Naive thymus-derived CD8-positive, alpha-beta T cell (primary cell): ENCODE measurements at regions not wholly inside any gene's neighbourhood (a gene's known extent, or its start where the extent isn't known, plus 50 kb on each side); places are given as distances from the start of the nearest gene placed in this dataset.
A peak's percentile ranks its signal among the peaks of the same experiment; 100 is the strongest.
"Not testable (repeated sequence)": the region's sequence is repeated elsewhere in the genome, so short reads cannot be mapped to it uniquely, and the experiment has no call there.

ENCODE experiments used
- ATAC-seq, 2 donors: fragments of 150-1000 bp; cut with Tn5 transposase in 1 of 2; sonication (Bioruptor Pico), chemical (Tn5 transposase) in 1 of 2; 1 replicate in 1 of 2; 2 replicates in 1 of 2; pipeline ENCODE4 v1.10.0; 2021; ENCODE audit warnings: mild to moderate bottlenecking in 2 of 2, moderate library complexity in 2 of 2
- POLR2A ChIA-PET: fragments of 350-600 bp; sonication (Branson Sonifier 250); formaldehyde crosslinking; loops from one replicate; lab custom pipeline; 2021; ENCODE audit warnings: antibody characterized with exemption; lab: Charles Lee
- DNase-seq, 10 donors: peaks; one replicate each; pipeline versions ENCODE4 v3.0.0 to v3.0.0-alpha.2; 2020 to 2022
- H3K27ac Mint-ChIP-seq, 10 donors: one replicate each; pipeline ENCODE4 v1.8.0; 2020 to 2022; ENCODE audit warnings: mild to moderate bottlenecking in 10 of 10, mixed read lengths in 10 of 10, moderate library complexity in 4 of 10, inconsistent platforms in 1 of 10
- H3K27me3 Mint-ChIP-seq, 5 donors: one replicate each; pipeline ENCODE4 v1.8.0; 2021 to 2022; ENCODE audit warnings: mixed read lengths in 5 of 5
- H3K36me3 Mint-ChIP-seq, 3 donors: one replicate each; pipeline ENCODE4 v1.8.0; 2020 to 2022; ENCODE audit warnings: mixed read lengths in 3 of 3, mild to moderate bottlenecking in 2 of 3, inconsistent platforms in 1 of 3
- H3K4me1 Mint-ChIP-seq, 4 donors: one replicate each; pipeline ENCODE4 v1.8.0; 2021 to 2022; ENCODE audit warnings: mixed read lengths in 4 of 4
- H3K4me3 Mint-ChIP-seq, 10 donors: one replicate each; pipeline ENCODE4 v1.8.0; 2020 to 2022; ENCODE audit warnings: mild to moderate bottlenecking in 10 of 10, mixed read lengths in 10 of 10, moderate library complexity in 6 of 10, inconsistent platforms in 1 of 10
- H3K9me3 Mint-ChIP-seq, 9 donors: one replicate each; pipeline ENCODE4 v1.8.0; 2020 to 2022; ENCODE audit warnings: mixed read lengths in 9 of 9, mild to moderate bottlenecking in 3 of 9, inconsistent platforms in 1 of 9, moderate library complexity in 1 of 9

DNA sequence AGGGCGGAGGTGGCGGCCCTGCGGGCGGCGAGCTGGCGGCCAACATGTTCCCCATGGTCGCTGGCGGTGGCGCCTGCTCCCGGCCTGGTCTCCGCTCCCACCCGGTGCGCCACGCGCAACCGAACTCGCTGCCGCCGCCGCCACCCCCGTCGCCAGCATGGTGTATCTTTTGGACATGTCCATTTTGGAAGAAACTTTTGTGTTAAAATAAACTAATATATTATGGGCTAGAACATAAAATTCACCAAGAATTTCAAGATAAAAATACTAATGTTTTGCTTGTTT, 165.5 kb downstream of the POTEM start:
- H3K4me3 Mint-ChIP-seq, POLR2A ChIA-PET, H3K36me3 Mint-ChIP-seq, DNase-seq, H3K9me3 Mint-ChIP-seq, ATAC-seq, H3K27me3 Mint-ChIP-seq, H3K4me1 Mint-ChIP-seq, H3K27ac Mint-ChIP-seq: not testable (repeated sequence)

DNA sequence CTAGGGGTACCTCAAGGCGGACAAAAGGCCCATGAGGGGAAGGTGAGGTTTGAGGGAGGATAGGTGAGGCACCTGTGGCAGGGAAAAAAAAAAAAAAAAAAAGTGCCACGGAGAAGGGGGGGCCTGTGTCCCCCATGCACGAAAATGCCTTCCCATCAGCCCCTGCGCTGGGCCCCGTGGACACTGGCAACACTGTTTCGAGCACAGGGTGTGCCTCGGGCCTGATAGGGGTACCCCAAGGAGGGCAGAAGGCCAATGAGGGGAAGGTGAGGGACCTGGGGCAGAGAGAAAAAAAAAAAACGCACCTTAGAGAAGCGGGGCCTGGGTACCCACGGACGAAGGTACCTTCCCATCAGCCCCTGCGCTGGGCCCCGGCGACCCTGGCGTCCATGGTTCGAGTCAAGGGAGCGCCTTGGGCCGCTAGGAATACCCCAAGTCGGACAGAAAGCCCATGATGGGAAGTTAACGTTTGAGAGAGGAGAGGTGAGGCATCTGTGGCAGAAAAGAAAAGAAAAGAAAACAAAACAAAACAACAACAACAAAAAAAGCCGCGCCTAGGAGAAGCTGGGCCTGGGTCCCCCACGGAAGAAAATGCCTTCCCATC, 190.0 kb downstream of the POTEM start:
- ATAC-seq, H3K9me3 Mint-ChIP-seq: not testable (repeated sequence)

DNA sequence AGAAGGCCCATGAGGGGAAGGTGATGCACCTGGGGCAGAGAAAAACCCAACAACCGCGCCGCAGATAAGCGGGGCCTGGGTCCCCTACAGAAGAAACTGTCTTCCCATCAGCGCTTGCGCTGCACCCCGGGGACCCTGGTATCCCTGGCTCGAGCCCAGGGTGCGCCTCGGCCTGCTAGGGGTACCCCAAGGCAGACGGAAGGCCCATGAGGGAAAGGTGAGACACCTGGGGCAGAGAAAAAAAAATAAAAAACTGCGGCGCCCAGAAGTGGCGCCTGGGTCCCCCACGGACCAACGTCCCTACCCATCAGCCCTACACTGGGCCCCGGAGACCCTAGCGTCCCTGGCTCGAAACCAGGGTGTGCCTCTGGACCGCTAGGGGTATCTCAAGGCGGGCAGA, 190.8 kb downstream of the POTEM start:
- H3K27ac Mint-ChIP-seq, H3K27me3 Mint-ChIP-seq, H3K9me3 Mint-ChIP-seq, H3K36me3 Mint-ChIP-seq, POLR2A ChIA-PET, H3K4me3 Mint-ChIP-seq, H3K4me1 Mint-ChIP-seq, ATAC-seq, DNase-seq: not testable (repeated sequence)

More for the DNA sequence above, 190.0 kb downstream of the POTEM start:
- H3K36me3 Mint-ChIP-seq, H3K4me1 Mint-ChIP-seq, H3K27ac Mint-ChIP-seq, H3K27me3 Mint-ChIP-seq, H3K4me3 Mint-ChIP-seq, DNase-seq, POLR2A ChIA-PET: not testable (repeated sequence)

DNA sequence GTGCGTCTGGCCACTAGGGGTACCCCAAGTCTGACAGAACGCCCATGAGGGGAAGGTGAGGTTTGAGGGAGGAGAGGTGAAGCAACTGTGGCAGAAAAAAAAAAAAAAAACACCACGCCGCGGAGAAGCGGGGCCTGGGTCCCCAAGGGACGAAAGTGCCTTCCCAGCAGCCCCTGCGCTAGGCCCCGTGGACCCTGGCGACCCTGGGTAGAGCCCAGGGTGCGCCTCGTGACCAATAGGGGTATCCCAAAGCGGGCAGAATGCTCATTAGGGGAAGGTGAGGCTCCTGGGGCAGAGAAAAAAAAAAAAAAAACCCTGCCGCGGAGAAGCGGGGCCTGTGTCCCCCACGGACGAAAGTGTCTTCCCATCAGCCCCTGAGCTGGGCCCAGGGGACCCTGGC, 191.4 kb downstream of the POTEM start:
- H3K27me3 Mint-ChIP-seq, DNase-seq, POLR2A ChIA-PET, ATAC-seq, H3K4me3 Mint-ChIP-seq, H3K27ac Mint-ChIP-seq, H3K4me1 Mint-ChIP-seq, H3K36me3 Mint-ChIP-seq, H3K9me3 Mint-ChIP-seq: not testable (repeated sequence)

DNA sequence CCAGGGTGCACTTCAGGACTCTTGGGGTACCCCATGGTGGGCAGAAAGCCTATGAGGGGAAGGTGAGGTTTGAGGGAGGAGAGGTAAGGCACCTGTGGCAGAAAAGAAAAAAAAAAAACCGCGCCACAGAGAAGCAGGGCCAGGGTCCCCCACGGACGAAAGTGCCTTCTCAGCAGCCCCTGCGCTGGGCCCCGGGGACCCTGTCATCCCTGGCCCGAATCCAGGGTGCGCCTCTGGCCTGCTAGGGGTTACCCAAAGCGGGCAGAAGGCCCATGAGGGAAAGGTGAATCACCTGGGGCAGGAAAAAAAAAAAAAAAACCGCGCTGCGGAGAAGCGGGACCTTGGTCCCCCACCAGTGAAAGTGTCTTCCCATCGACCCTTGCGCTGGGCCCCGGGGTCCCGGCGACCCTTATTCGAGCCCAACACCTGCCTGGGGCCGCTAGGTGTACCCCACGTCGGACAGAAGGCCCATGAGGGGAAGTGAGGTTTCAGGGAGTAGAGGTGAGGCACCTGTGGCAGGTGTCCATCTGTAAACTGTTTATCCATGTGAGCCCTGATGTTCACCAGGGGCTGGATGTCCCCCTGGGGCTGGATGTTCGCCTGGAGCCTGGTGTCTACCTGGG, 191.9 kb downstream of the POTEM start:
- ATAC-seq, POLR2A ChIA-PET: not testable (repeated sequence)

DNA sequence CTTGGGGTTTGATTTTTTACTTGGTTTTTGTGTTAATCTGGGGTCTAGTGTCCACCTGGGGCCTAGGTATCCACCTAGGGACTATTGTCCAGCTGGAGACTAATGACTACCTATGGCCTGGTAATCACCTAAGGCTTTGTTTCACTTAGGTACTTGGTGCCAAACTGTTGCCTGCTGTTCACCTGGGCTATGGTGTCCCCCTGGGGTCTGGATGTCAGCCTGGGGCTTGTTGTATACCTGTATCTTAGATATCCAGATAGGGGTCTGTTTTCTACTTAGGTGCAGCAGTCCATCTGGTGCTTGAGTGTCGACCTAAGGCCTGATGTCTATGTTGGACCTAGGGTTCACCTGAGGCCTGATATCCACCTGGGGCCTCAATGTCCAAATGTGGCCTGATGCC, 193.1 kb downstream of the POTEM start:
- POLR2A ChIA-PET, H3K4me1 Mint-ChIP-seq, H3K27me3 Mint-ChIP-seq: not testable (repeated sequence)

More for the DNA sequence above, 191.9 kb downstream of the POTEM start:
- not testable (repeated sequence) for H3K36me3 Mint-ChIP-seq, H3K27me3 Mint-ChIP-seq, H3K27ac Mint-ChIP-seq, H3K4me1 Mint-ChIP-seq, DNase-seq, H3K9me3 Mint-ChIP-seq, H3K4me3 Mint-ChIP-seq

DNA sequence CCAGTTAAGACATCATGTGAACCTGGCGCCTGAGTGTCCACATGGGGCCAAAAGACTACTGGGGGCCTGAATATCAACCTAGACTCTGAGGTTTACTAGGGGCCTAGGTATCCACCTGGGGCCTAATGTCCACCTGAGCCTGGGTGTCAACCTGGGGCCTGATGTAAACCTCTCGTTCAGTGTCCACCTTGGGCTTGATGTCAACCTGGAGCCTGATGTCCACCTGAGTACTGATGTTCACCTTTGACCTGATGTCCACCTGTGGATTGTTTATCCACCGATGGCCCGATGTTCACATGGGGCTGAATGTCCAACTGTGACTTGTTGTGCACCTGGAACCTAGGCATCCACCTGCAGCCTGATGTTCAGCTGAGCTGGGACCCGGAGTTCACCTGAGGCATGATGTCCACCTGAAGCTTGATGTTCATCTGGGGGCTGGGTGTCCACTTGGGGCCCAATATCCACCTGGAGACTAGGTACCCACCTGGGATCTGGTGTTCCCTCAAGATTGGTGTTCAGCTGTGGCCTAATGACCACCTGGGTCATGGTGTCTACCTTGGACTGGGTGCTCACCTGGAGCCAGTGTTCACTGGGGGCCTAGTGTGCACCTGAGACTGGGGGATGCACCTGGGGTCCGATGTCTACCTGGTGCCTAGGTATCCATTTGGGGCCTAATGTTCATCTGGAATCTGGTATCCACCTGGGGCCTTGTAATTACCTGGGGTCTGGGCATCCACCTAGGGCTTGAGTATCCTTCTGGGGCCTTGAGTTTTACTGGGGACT, 194.2 kb downstream of the POTEM start:
- H3K27me3 Mint-ChIP-seq, H3K4me1 Mint-ChIP-seq, ATAC-seq, H3K4me3 Mint-ChIP-seq, H3K9me3 Mint-ChIP-seq, H3K36me3 Mint-ChIP-seq, POLR2A ChIA-PET, H3K27ac Mint-ChIP-seq: not testable (repeated sequence)
- DNase-seq = peak in 2 of 10 donors; percentile 31 to 60

More for the DNA sequence above, 193.1 kb downstream of the POTEM start:
- not testable (repeated sequence) for ATAC-seq, H3K27ac Mint-ChIP-seq, H3K9me3 Mint-ChIP-seq, DNase-seq, H3K36me3 Mint-ChIP-seq, H3K4me3 Mint-ChIP-seq

DNA sequence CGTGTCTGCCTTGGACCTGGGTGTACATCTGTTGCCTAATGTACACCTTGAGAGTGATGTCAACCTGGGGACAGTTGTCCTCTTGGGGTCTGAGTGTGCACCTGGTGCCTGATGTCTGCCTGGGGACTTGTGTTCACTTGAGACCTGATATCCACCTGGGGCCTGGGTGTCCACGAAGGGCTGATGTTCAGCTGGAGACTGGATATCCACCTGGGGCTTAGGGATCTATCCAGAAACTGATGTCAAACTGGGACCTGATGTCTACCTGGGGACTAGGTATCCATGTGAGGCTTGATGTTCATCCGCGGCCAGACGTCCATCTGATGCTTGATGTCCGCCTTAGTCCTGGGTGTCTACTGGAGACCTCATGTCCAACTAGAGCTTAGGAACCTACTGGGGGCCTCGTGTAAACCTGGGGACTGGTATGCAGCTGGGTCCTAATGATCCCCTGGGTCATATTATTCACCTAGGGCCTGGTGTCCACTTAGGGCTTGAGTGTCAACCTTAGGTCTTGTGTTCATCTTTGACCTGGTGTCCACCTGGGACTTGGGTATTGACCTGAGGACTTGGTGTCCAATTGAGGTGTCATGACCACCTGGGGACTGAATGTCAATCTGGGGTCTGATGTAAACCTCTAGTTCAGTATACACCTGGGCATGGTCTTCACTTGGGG, 194.9 kb downstream of the POTEM start:
- H3K36me3 Mint-ChIP-seq, H3K4me3 Mint-ChIP-seq, H3K27ac Mint-ChIP-seq, POLR2A ChIA-PET, H3K27me3 Mint-ChIP-seq, H3K4me1 Mint-ChIP-seq, H3K9me3 Mint-ChIP-seq, DNase-seq, ATAC-seq: not testable (repeated sequence)

DNA sequence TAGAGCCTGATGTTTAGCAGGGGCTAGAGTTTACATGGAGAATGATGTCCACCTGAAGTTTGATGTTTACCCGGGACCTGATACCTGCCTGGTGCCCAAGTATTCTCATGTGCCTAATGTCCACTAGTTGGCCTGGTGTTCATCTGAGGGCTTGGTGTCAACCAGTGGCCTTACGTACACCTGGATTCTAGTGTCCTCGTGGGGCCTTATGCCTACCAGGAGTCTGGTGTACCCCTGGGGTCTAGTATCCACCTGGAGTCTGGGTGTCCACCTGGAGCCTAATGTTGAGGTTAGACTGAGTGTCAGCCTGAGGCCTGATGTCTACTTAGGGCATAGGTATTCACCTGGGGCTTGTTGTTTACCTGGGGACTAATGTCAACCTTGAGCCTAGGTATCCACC, 195.7 kb downstream of the POTEM start:
- not testable (repeated sequence) for DNase-seq, H3K4me3 Mint-ChIP-seq, ATAC-seq

DNA sequence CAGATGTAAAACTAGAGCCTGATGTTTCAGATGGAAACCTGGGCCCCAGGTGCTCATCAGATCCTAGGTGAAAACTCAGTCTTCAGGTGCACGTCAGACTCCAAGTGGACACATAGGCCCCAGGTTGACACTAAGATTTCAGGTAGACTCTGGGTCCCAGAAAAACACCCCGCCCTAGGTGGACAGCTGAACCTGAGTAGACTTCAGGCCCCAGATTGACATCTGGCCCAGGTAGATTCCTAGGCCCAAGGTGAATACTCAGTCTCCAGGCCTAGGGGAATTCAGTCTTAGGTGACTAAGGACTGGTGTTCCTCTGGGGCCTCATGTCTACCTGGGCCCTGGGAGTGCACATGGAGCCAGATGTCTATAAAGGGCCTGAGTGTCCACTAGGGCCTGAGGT, 196.7 kb downstream of the POTEM start:
- H3K27ac Mint-ChIP-seq, H3K4me1 Mint-ChIP-seq, DNase-seq, H3K27me3 Mint-ChIP-seq, H3K36me3 Mint-ChIP-seq, H3K4me3 Mint-ChIP-seq, H3K9me3 Mint-ChIP-seq, POLR2A ChIA-PET, ATAC-seq: not testable (repeated sequence)

More for the DNA sequence above, 195.7 kb downstream of the POTEM start:
- POLR2A ChIA-PET, H3K27ac Mint-ChIP-seq, H3K36me3 Mint-ChIP-seq, H3K9me3 Mint-ChIP-seq, H3K4me1 Mint-ChIP-seq, H3K27me3 Mint-ChIP-seq: not testable (repeated sequence)

DNA sequence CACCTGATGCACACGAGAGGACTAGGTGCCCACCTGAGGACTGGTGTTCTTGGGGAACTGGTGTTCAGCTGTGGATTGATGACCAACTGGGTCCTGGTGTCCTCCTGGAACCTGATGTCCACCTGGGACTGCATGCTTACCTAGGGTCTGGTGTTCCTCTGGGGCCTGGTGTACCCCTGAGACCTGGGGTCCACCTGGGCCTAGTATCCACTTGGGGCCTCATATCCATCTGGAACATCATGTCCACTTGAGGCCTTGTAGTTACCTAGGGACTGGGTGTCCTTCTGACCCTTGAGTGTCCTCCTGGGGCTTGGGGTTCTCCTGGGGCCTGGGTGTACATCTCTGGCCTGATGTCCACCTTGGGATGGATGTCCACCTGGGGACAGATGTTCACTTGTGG, 197.2 kb downstream of the POTEM start:
- DNase-seq, H3K4me3 Mint-ChIP-seq, POLR2A ChIA-PET, H3K36me3 Mint-ChIP-seq, H3K27me3 Mint-ChIP-seq, H3K4me1 Mint-ChIP-seq, ATAC-seq, H3K27ac Mint-ChIP-seq, H3K9me3 Mint-ChIP-seq: not testable (repeated sequence)

DNA sequence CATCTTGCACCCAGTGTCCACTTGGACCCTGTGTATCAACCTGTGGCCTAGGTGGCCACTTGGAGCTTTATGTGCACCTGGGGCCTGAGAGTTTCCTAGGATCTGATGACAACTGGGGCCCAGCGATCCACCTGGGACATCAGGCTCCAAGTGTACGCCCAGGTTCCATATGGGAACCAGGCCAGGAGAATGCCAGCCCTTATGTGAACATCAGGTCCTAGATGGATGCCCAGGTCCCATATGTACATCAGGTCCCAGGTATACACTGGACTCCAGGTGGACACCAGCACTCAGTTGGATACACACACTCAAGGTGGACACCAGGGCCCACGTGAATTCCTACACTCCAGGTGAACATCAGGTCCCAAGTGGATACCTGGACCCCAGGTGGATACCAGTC, 198.8 kb downstream of the POTEM start:
- DNase-seq, H3K36me3 Mint-ChIP-seq, H3K9me3 Mint-ChIP-seq, H3K4me1 Mint-ChIP-seq, H3K27ac Mint-ChIP-seq, POLR2A ChIA-PET, ATAC-seq, H3K27me3 Mint-ChIP-seq, H3K4me3 Mint-ChIP-seq: not testable (repeated sequence)

DNA sequence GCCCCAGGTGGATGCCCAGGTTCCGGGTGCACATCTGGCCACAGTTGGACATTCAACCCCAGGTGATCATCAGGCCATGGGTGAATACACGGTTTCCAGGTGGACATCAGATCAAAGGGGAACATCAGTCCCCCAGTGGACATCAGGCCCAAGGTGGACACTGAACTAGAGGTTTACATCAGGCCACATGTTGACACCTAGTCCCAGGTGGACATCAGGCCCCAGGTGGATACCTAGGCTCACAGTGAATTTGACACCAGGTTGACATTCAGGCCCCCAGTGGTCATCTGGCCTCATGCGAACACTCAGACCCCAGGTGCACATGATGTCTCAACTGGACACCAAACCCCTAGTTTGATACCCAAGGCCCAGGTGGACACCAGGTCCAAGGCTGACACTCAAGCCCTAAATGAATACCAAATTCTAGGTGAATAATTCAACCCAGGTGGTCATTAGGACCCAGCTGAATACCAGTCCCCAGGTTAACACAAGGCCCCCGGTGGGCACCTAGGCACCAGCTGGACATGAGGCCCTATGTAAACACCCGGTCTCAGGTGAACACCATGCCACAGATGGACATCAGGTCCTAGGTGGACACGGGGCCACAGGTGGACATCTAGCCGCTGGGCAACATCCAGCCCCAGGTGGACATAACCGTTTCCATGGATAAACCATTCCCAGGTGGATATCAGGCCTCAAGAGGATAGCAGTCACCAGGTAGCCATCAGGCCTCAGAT, 200.4 kb downstream of the POTEM start:
- H3K4me3 Mint-ChIP-seq, H3K36me3 Mint-ChIP-seq, POLR2A ChIA-PET, H3K9me3 Mint-ChIP-seq, H3K27me3 Mint-ChIP-seq, H3K27ac Mint-ChIP-seq, H3K4me1 Mint-ChIP-seq, ATAC-seq: not testable (repeated sequence)
- DNase-seq = peak in 1 of 10 donors; percentile 60
